Skeletal muscle cell (primary cell): ENCODE measurements at regions not wholly inside any gene's neighbourhood (a gene's known extent, or its start where the extent isn't known, plus 50 kb on each side); places are given as distances from the start of the nearest gene placed in this dataset.
"Not testable (repeated sequence)": the region's sequence is repeated elsewhere in the genome, so short reads cannot be mapped to it uniquely, and the experiment has no call there.

Source experiments
- DNase-seq: peaks from one replicate; pipeline ENCODE4 v3.0.0-alpha.2; 2010; ENCODE audit warnings: low read depth
- H3K4me3 ChIP-seq: 2 replicates; pipeline ENCODE4 v1.5.1; 2011; ENCODE audit warnings: low read depth, mild to moderate bottlenecking, control low read depth, low read length, moderate library complexity

GRCh38 chr7:92932450-92932849 is 96.1 kb upstream of the CDK6 start:
- H3K4me3 ChIP-seq, result no peak overlapping the region
- no peak for DNase-seq

GRCh38 chr7:92930404-92930803 is 94.0 kb upstream of the CDK6 start:
- no peak for DNase-seq
- no peak overlapping the region for H3K4me3 ChIP-seq

GRCh38 chr7:92926697-92927044 is 90.3 kb upstream of the CDK6 start:
- no peak overlapping the region for H3K4me3 ChIP-seq
- DNase-seq, result no peak

GRCh38 chr7:92925876-92926696 is 89.7 kb upstream of the CDK6 start:
- DNase-seq, result peak; percentile 8
- no peak overlapping the region for H3K4me3 ChIP-seq

- H3K4me3 ChIP-seq, result no peak overlapping the region
- DNase-seq, result no peak
Observed at GRCh38 chr7:92924800-92925199, 88.4 kb upstream of the CDK6 start.

GRCh38 chr7:92917230-92917629 is 80.9 kb upstream of the CDK6 start:
- H3K4me3 ChIP-seq, result no peak overlapping the region
- no peak for DNase-seq

- DNase-seq, result peak; percentile 12
- H3K4me3 ChIP-seq, result no peak overlapping the region
Observed at GRCh38 chr7:92916770-92917224, 80.4 kb upstream of the CDK6 start.

- H3K4me3 ChIP-seq, result no peak overlapping the region
- no peak for DNase-seq
Observed at GRCh38 chr7:92915348-92915747, 79.0 kb upstream of the CDK6 start.

GRCh38 chr7:92914645-92915044 is 78.3 kb upstream of the CDK6 start:
- H3K4me3 ChIP-seq, result no peak overlapping the region
- DNase-seq, result no peak

GRCh38 chr7:92913849-92914248 is 77.5 kb upstream of the CDK6 start:
- H3K4me3 ChIP-seq, result no peak overlapping the region
- no peak for DNase-seq

- no peak overlapping the region for H3K4me3 ChIP-seq
- no peak for DNase-seq
Observed at GRCh38 chr7:92910976-92911375, 74.6 kb upstream of the CDK6 start.

- no peak for DNase-seq
- H3K4me3 ChIP-seq, result no peak overlapping the region
Observed at GRCh38 chr7:92909686-92910475, 73.5 kb upstream of the CDK6 start.

- peak; percentile 91 for DNase-seq
- H3K4me3 ChIP-seq, result no peak overlapping the region
Observed at GRCh38 chr7:92904244-92905131, 68.1 kb upstream of the CDK6 start.

GRCh38 chr7:92898798-92899197 is 62.4 kb upstream of the CDK6 start:
- no peak overlapping the region for H3K4me3 ChIP-seq
- DNase-seq, result no peak

GRCh38 chr7:92894857-92895256 is 58.5 kb upstream of the CDK6 start:
- DNase-seq, H3K4me3 ChIP-seq: not testable (repeated sequence)

GRCh38 chr7:92889081-92889480 is 52.7 kb upstream of the CDK6 start:
- DNase-seq, result no peak
- H3K4me3 ChIP-seq, result no peak overlapping the region
